ENCODE measurements at regions not wholly inside any gene's neighbourhood (a gene's known extent, or its start where the extent isn't known, plus 50 kb on each side); places are given as distances from the start of the nearest gene placed in this dataset.

GRCh38 chr4:118587946-118588345 lies 97.2 kb upstream of the METTL14 start:
- H3K4me3 Mint-ChIP-seq, result no peak overlapping the region
- Histone ChIP-seq H3K79me2 (replicated peaks; ENCODE audit: insufficient read depth) (no peaks in the 10 kb centered on the region), H3K27ac (ENCODE audit: low read depth) (no peak overlapping the region), H3F3A (replicated peaks; ENCODE audit: low read depth) (no peaks in the 10 kb centered on the region), H3K36me3 (ENCODE audit: insufficient read depth) (no peaks in the 10 kb centered on the region), H3K9me2 (ENCODE audit: insufficient read depth) (no peaks in the 10 kb centered on the region), H3K4me1 (ENCODE audit: insufficient read depth) (peaks cover 18% of the 10 kb centered on the region), H3K27me3 (ENCODE audit: insufficient read depth) (no peaks in the 10 kb centered on the region), H2AFZ (no peak overlapping the region), H3K4me3 (no peak overlapping the region), H4K20me1 (replicated peaks; ENCODE audit: insufficient read depth) (no peaks in the 10 kb centered on the region), H3K4me2 (no peak overlapping the region)
- no peaks in the 10 kb centered on the region for H3K9me3 Mint-ChIP-seq
- H3K27me3 Mint-ChIP-seq (ENCODE audit: insufficient read depth, low read depth, poor library complexity), result peaks cover 19% of the 10 kb centered on the region
- H3K36me3 Mint-ChIP-seq (ENCODE audit: low read depth), result no peaks in the 10 kb centered on the region
- H3K4me1 Mint-ChIP-seq, result peaks cover 24% of the 10 kb centered on the region
- TF ChIP-seq EZH2 (IDR thresholded peaks at IDR 0.05; ENCODE audit: low read depth, unreplicated experiment) (no peak), EZH2phosphoT487 (IDR thresholded peaks at IDR 0.05; ENCODE audit: unreplicated experiment) (no peak), JUNB (IDR thresholded peaks at IDR 0.05; ENCODE audit: unreplicated experiment) (no peak), NANOG (IDR thresholded peaks at IDR 0.05; ENCODE audit: borderline replicate concordance) (no peak), POLR2AphosphoS5 (IDR thresholded peaks at IDR 0.05; ENCODE audit: low read depth) (no peak), ZNF114 (CRISPR knock-in tag; IDR thresholded peaks at IDR 0.05) (no peak), ZNF462 (CRISPR knock-in tag; IDR thresholded peaks at IDR 0.05) (no peak), STAT1 (IDR thresholded peaks at IDR 0.05; ENCODE audit: unreplicated experiment) (no peak), ZNF331 (CRISPR knock-in tag; IDR thresholded peaks at IDR 0.05; ENCODE audit: low read depth) (no peak), CTCF (conservative IDR thresholded peaks at IDR 0.05; ENCODE audit: low read depth in 2 of 2) (no peak), CREB1 (CRISPR knock-in tag; IDR thresholded peaks at IDR 0.05; ENCODE audit: low read depth) (no peak), REST (IDR thresholded peaks at IDR 0.05; ENCODE audit: unreplicated experiment) (no peak)
- TF ChIP-seq, protein P1, sequence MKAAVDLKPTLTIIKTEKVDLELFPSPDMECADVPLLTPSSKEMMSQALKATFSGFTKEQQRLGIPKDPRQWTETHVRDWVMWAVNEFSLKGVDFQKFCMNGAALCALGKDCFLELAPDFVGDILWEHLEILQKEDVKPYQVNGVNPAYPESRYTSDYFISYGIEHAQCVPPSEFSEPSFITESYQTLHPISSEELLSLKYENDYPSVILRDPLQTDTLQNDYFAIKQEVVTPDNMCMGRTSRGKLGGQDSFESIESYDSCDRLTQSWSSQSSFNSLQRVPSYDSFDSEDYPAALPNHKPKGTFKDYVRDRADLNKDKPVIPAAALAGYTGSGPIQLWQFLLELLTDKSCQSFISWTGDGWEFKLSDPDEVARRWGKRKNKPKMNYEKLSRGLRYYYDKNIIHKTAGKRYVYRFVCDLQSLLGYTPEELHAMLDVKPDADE (IDR thresholded peaks at IDR 0.05), result no peak
- DNase-seq (ENCODE audit: low spot score) (no peak), ATAC-seq (no peak)
- H3K27ac Mint-ChIP-seq, result no peak overlapping the region

Measured in GM23338 (cell line).